CD4-positive, alpha-beta T cell (primary cell): ENCODE measurements at regions not wholly inside any gene's neighbourhood (a gene's known extent, or its start where the extent isn't known, plus 50 kb on each side); places are given as distances from the start of the nearest gene placed in this dataset.

Experiments used
- ATAC-seq: fragments of 200-7000 bp; cut with Tn5 transposase; one replicate; pipeline ENCODE4 v1.10.0; 2022; ENCODE audit warnings: mild to moderate bottlenecking; ENCODE audit not compliant: poor library complexity
- CTCF ChIA-PET: fragments of 350-600 bp; sonication (Branson Sonifier 250); formaldehyde crosslinking; loops from one replicate; lab custom pipeline; 2021; ENCODE audit warnings: antibody characterized with exemption, inconsistent platforms; lab: Charles Lee
- POLR2A ChIA-PET: fragments of 350-600 bp; sonication (Branson Sonifier 250); formaldehyde crosslinking; loops from one replicate; lab custom pipeline; 2021; ENCODE audit warnings: antibody characterized with exemption, inconsistent platforms; lab: Charles Lee
- DNase-seq, 14 experiments: peaks; one replicate each; pipeline ENCODE4 v3.0.0-alpha.2; 2013 to 2020; ENCODE audit warnings: mixed read lengths in 2 of 14
- H3K27ac ChIP-seq, 2 donors: one replicate each; pipeline versions ENCODE4 v1.5.1 to v1.7.0; 2013; ENCODE audit warnings: low read length in 2 of 2, low read depth in 1 of 2, mild to moderate bottlenecking in 1 of 2
- H3K27me3 ChIP-seq, 2 experiments: 1 replicate in 1 of 2; 2 replicates in 1 of 2; pipeline versions ENCODE4 v1.6.1 to v1.7.0; 2013; ENCODE audit warnings: low read length in 2 of 2, control low read depth in 1 of 2, mild to moderate bottlenecking in 1 of 2, moderate library complexity in 1 of 2; ENCODE audit not compliant: insufficient read depth in 2 of 2, control insufficient read depth in 1 of 2
- H3K36me3 ChIP-seq: one replicate; pipeline ENCODE4 v1.6.1; 2013; ENCODE audit warnings: low read length, control low read depth; ENCODE audit not compliant: insufficient read depth
- H3K4me1 ChIP-seq: one replicate; pipeline ENCODE4 v1.6.1; 2013; ENCODE audit warnings: low read length, control low read depth; ENCODE audit not compliant: insufficient read depth
- H3K4me3 ChIP-seq: one replicate; pipeline ENCODE4 v1.5.1; 2013; ENCODE audit warnings: mild to moderate bottlenecking, low read length, moderate library complexity
- H3K9me3 ChIP-seq, 2 experiments: 1 replicate in 1 of 2; 2 replicates in 1 of 2; pipeline versions ENCODE4 v1.6.1 to v1.7.0; 2013; ENCODE audit warnings: low read length in 2 of 2, mild to moderate bottlenecking in 2 of 2, control low read depth in 1 of 2, moderate library complexity in 1 of 2; ENCODE audit not compliant: control insufficient read depth in 1 of 2, insufficient read depth in 1 of 2
- H3K27ac Mint-ChIP-seq: one replicate; pipeline ENCODE4 v1.8.0; 2020; ENCODE audit warnings: mixed read lengths
- H3K27me3 Mint-ChIP-seq: one replicate; pipeline ENCODE4 v1.8.0; 2021; ENCODE audit warnings: mixed read lengths
- H3K36me3 Mint-ChIP-seq: one replicate; pipeline ENCODE4 v1.8.0; 2021; ENCODE audit warnings: low read depth, mixed read lengths
- H3K4me1 Mint-ChIP-seq: one replicate; pipeline ENCODE4 v1.8.0; 2021; ENCODE audit warnings: low read depth, mixed read lengths
- H3K4me3 Mint-ChIP-seq: one replicate; pipeline ENCODE4 v1.8.0; 2020; ENCODE audit warnings: mild to moderate bottlenecking, mixed read lengths
- H3K9me3 Mint-ChIP-seq: one replicate; pipeline ENCODE4 v1.8.0; 2020; ENCODE audit warnings: mixed read lengths
- CTCF ChIP-seq: fragments of 200-600 bp; IDR thresholded peaks from one replicate; pipeline ENCODE4 v1.8.0; 2022; ENCODE audit warnings: antibody characterized with exemption, mild to moderate bottlenecking
- intact Hi-C, 2 experiments: fragments of 100-400 bp; cut with DNase I in 1 of 2; cut with micrococcal nuclease in 1 of 2; formaldehyde crosslinking; loops; one replicate each; pipeline versions ENCODE4 v1.15.1 to v1.9.0; 2023 to 2025; cut with DNase I, micrococcal nuclease

- H3K36me3 ChIP-seq = no peaks in the 10 kb centered on the region
- Mint-ChIP-seq H3K4me3 (no peak overlapping the region), H3K4me1 (no peaks in the 10 kb centered on the region), H3K36me3 (no peaks in the 10 kb centered on the region), H3K27me3 (peaks cover 18% of the 10 kb centered on the region), H3K27ac (no peak overlapping the region), H3K9me3 (no peaks in the 10 kb centered on the region)
- ATAC-seq = no peak
- no peaks in the 10 kb centered on the region for H3K4me1 ChIP-seq
- H3K27me3 ChIP-seq = peaks cover 0 to under 1% of the 10 kb centered on the region in 2 experiments
- no peak overlapping the region for H3K27ac ChIP-seq
- no peak for TF ChIP-seq CTCF
- no peak overlapping the region for H3K4me3 ChIP-seq
- intact Hi-C loops = no loop called here
- DNase-seq = no peak
- ChIA-PET CTCF (no interaction called here), POLR2A (no interaction called here)
- no peaks in the 10 kb centered on the region for H3K9me3 ChIP-seq
These were observed 174.2 kb upstream of the PUM3 start for GRCh38 chr9:3018071-3018470.

- no peaks in the 10 kb centered on the region for H3K36me3 Mint-ChIP-seq
- H3K4me3 Mint-ChIP-seq = no peak overlapping the region
- ChIA-PET CTCF (no interaction called here), POLR2A (no interaction called here)
- no peaks in the 10 kb centered on the region for H3K27me3 Mint-ChIP-seq
- Histone ChIP-seq H3K27ac (no peak overlapping the region), H3K27me3 (no peaks in the 10 kb centered on the region), H3K36me3 (no peaks in the 10 kb centered on the region), H3K4me1 (no peaks in the 10 kb centered on the region), H3K9me3 (no peaks in the 10 kb centered on the region), H3K4me3 (no peak overlapping the region)
- DNase-seq (no peak), ATAC-seq (no peak)
- no peak for TF ChIP-seq CTCF
- peaks cover 2% of the 10 kb centered on the region for H3K9me3 Mint-ChIP-seq
- H3K4me1 Mint-ChIP-seq = no peaks in the 10 kb centered on the region
- no peak overlapping the region for H3K27ac Mint-ChIP-seq
- intact Hi-C loops = no loop called here
These were observed 170.3 kb upstream of the PUM3 start for GRCh38 chr9:3014178-3014577.

- Histone ChIP-seq H3K4me1 (no peaks in the 10 kb centered on the region), H3K27ac (no peak overlapping the region), H3K36me3 (no peaks in the 10 kb centered on the region), H3K27me3 (no peaks in the 10 kb centered on the region), H3K9me3 (no peaks in the 10 kb centered on the region), H3K4me3 (no peak overlapping the region)
- Mint-ChIP-seq H3K27me3 (no peaks in the 10 kb centered on the region), H3K9me3 (peaks cover 2% of the 10 kb centered on the region), H3K36me3 (no peaks in the 10 kb centered on the region), H3K27ac (no peak overlapping the region), H3K4me1 (no peaks in the 10 kb centered on the region), H3K4me3 (no peak overlapping the region)
- no peak for TF ChIP-seq CTCF
- intact Hi-C loops = no loop called here
- CTCF ChIA-PET = no interaction called here
- ATAC-seq = no peak
- POLR2A ChIA-PET = no interaction called here
- peak in 1 of 14 experiments; percentile 8 for DNase-seq
These were observed 168.9 kb upstream of the PUM3 start for GRCh38 chr9:3012842-3013241.
